IMR-90 (cell line): ENCODE measurements at regions not wholly inside any gene's neighbourhood (a gene's known extent, or its start where the extent isn't known, plus 50 kb on each side); places are given as distances from the start of the nearest gene placed in this dataset.

ENCODE experiments used
- ATAC-seq: fragments of 200-7000 bp; cut with Tn5 transposase; 2 replicates; pipeline ENCODE4 v1.9.1; 2020; ENCODE audit warnings: low read depth, mild to moderate bottlenecking, moderate library complexity
- BruUV-seq: library from RNA; stranded (reverse); fragments of 400-500 nt; replicated peaks from 2 replicates; lab custom pipeline; 2021; lab: Mats Ljungman, UMichigan
- CTCF ChIA-PET: fragments of 300-600 bp; formaldehyde crosslinking; extraction: SDS; loops from one replicate; lab custom pipeline; 2021; ENCODE audit warnings: antibody characterized with exemption; lab: Yijun Ruan, JAX
- POLR2A ChIA-PET: fragments of 300-600 bp; sonication (Branson Sonifier 250); formaldehyde crosslinking; loops from one replicate; lab custom pipeline; 2022; ENCODE audit warnings: antibody characterized with exemption; ENCODE audit not compliant: unreplicated experiment; lab: Charles Lee
- DNase-seq: peaks from one replicate; pipeline ENCODE4 v3.0.0; 2013
- H2AFZ ChIP-seq: replicated peaks from 2 replicates; pipeline ENCODE3; 2013; ENCODE audit warnings: low read length, mild to moderate bottlenecking; ENCODE audit not compliant: poor library complexity
- H2AK5ac ChIP-seq: 2 replicates; pipeline ENCODE4 v1.6.1; 2013; ENCODE audit warnings: low read depth, low read length, inconsistent platforms
- H2AK9ac ChIP-seq: replicated peaks from 2 replicates; pipeline ENCODE3; 2013; ENCODE audit warnings: mild to moderate bottlenecking, low read depth, low read length, moderate library complexity; ENCODE audit not compliant: poor library complexity
- H2BK120ac ChIP-seq: 2 replicates; pipeline ENCODE4 v1.6.1; 2013; ENCODE audit warnings: low read depth, low read length, inconsistent platforms
- H2BK15ac ChIP-seq: 3 replicates; pipeline ENCODE4 v1.6.1; 2013; ENCODE audit warnings: low read depth, low read length, inconsistent platforms
- H2BK20ac ChIP-seq: 2 replicates; pipeline ENCODE4 v1.6.1; 2013; ENCODE audit warnings: low read depth, mild to moderate bottlenecking, inconsistent platforms, low read length, moderate library complexity
- H2BK5ac ChIP-seq: 2 replicates; pipeline ENCODE4 v1.6.1; 2013; ENCODE audit warnings: mild to moderate bottlenecking, low read depth, low read length, inconsistent platforms; ENCODE audit not compliant: poor library complexity, severe bottlenecking
- H3K14ac ChIP-seq: replicated peaks from 2 replicates; pipeline ENCODE4 v1.6.1; 2013; ENCODE audit warnings: low read depth, low read length, inconsistent platforms
- H3K18ac ChIP-seq: 2 replicates; pipeline ENCODE4 v1.6.1; 2013; ENCODE audit warnings: low read depth, low read length, control low read depth
- H3K23ac ChIP-seq: 2 replicates; pipeline ENCODE4 v1.6.1; 2013; ENCODE audit warnings: low read depth, low read length, inconsistent platforms
- H3K27ac ChIP-seq: 2 replicates; pipeline ENCODE4 v1.5.1; 2013; ENCODE audit warnings: mild to moderate bottlenecking, control low read depth, low read length; ENCODE audit not compliant: insufficient read depth
- H3K27me3 ChIP-seq: 2 replicates; pipeline ENCODE4 v1.6.1; 2013; ENCODE audit warnings: low read length; ENCODE audit not compliant: control insufficient read depth, insufficient read depth
- H3K36me3 ChIP-seq: 2 replicates; pipeline ENCODE4 v1.6.1; 2013; ENCODE audit warnings: low read length, mixed read lengths; ENCODE audit not compliant: control insufficient read depth, insufficient read depth
- H3K4ac ChIP-seq: 2 replicates; pipeline ENCODE4 v1.6.1; 2013; ENCODE audit warnings: low read depth, low read length, inconsistent platforms
- H3K4me1 ChIP-seq: 2 replicates; pipeline ENCODE4 v1.6.1; 2013; ENCODE audit warnings: low read length, mixed read lengths; ENCODE audit not compliant: control insufficient read depth, insufficient read depth
- H3K4me2 ChIP-seq: 2 replicates; pipeline ENCODE4 v1.6.1; 2013; ENCODE audit warnings: low read depth, mild to moderate bottlenecking, control low read depth, low read length, moderate library complexity
- H3K4me3 ChIP-seq: 2 replicates; pipeline ENCODE4 v1.5.1; 2013; ENCODE audit warnings: low read depth, mild to moderate bottlenecking, control low read depth, low read length, moderate library complexity; ENCODE audit not compliant: insufficient read depth
- H3K56ac ChIP-seq: 2 replicates; pipeline ENCODE4 v1.6.1; 2013; ENCODE audit warnings: low read length, inconsistent platforms; ENCODE audit not compliant: insufficient read depth; ENCODE audit errors: extremely low read depth
- H3K79me1 ChIP-seq, 2 experiments: 2 replicates each; pipeline ENCODE4 v1.6.1; 2013; ENCODE audit warnings: low read length in 2 of 2, inconsistent platforms in 1 of 2, low read depth in 1 of 2
- H3K9ac ChIP-seq: 2 replicates; pipeline ENCODE4 v1.6.1; 2013; ENCODE audit warnings: low read depth, low read length, control low read depth
- H3K9me1 ChIP-seq: 2 replicates; pipeline ENCODE4 v1.6.1; 2013; ENCODE audit warnings: low read length, inconsistent platforms; ENCODE audit not compliant: insufficient read depth
- H3K9me3 ChIP-seq: 2 replicates; pipeline ENCODE4 v1.6.1; 2013; ENCODE audit warnings: low read length; ENCODE audit not compliant: control insufficient read depth, insufficient read depth
- H4K20me1 ChIP-seq: 2 replicates; pipeline ENCODE4 v1.6.1; 2013; ENCODE audit warnings: low read length, inconsistent platforms; ENCODE audit not compliant: insufficient read depth
- H4K5ac ChIP-seq: 2 replicates; pipeline ENCODE4 v1.6.1; 2013; ENCODE audit warnings: mild to moderate bottlenecking, low read depth, low read length, control low read depth
- H4K8ac ChIP-seq, 2 experiments: 2 replicates each; pipeline ENCODE4 v1.6.1; 2013; ENCODE audit warnings: low read depth in 2 of 2, low read length in 2 of 2, control low read depth in 1 of 2, inconsistent platforms in 1 of 2
- H4K91ac ChIP-seq: 2 replicates; pipeline ENCODE4 v1.6.1; 2013; ENCODE audit warnings: low read depth, low read length, inconsistent platforms; ENCODE audit not compliant: insufficient read depth
- BHLHE40 ChIP-seq: fragments of 150-350 bp; IDR thresholded peaks from 2 replicates; pipeline ENCODE4 v1.6.1; 2016; ENCODE audit warnings: mild to moderate bottlenecking, low read depth, low read length
- CEBPB ChIP-seq: IDR thresholded peaks from 2 replicates; pipeline ENCODE4 v1.6.1; 2012; ENCODE audit warnings: low read depth, low read length, improper control_type of control experiment
- CHD1 ChIP-seq: IDR thresholded peaks from 2 replicates; pipeline ENCODE4 v1.6.1; 2012; ENCODE audit warnings: low read depth, low read length, improper control_type of control experiment
- ELK1 ChIP-seq: fragments of 150-350 bp; IDR thresholded peaks from 2 replicates; pipeline ENCODE4 v1.6.1; 2016; ENCODE audit warnings: low read depth, mild to moderate bottlenecking, low read length, moderate library complexity, borderline replicate concordance
- FOS ChIP-seq: fragments of 150-350 bp; IDR thresholded peaks from 2 replicates; pipeline ENCODE4 v1.6.1; 2016; ENCODE audit warnings: low read depth, low read length
- MAZ ChIP-seq: IDR thresholded peaks from 2 replicates; pipeline ENCODE4 v1.6.1; 2012; ENCODE audit warnings: low read depth, mild to moderate bottlenecking, low read length, improper control_type of control experiment, moderate library complexity, borderline replicate concordance
- MXI1 ChIP-seq: IDR thresholded peaks from 2 replicates; pipeline ENCODE4 v1.6.1; 2012; ENCODE audit warnings: low read depth, mild to moderate bottlenecking, low read length, moderate library complexity, borderline replicate concordance
- NFE2L2 ChIP-seq: fragments of 150-350 bp; IDR thresholded peaks from 2 replicates; pipeline ENCODE4 v1.6.1; 2016; ENCODE audit warnings: low read depth, mild to moderate bottlenecking, low read length
- POLR2A ChIP-seq: IDR thresholded peaks from 2 replicates; pipeline ENCODE4 v1.6.1; 2012; ENCODE audit warnings: mild to moderate bottlenecking, low read depth, low read length
- RCOR1 ChIP-seq: IDR thresholded peaks from 2 replicates; pipeline ENCODE4 v1.6.1; 2012; ENCODE audit warnings: mild to moderate bottlenecking, low read length, improper control_type of control experiment; ENCODE audit not compliant: insufficient replicate concordance
- RFX5 ChIP-seq: IDR thresholded peaks from 2 replicates; pipeline ENCODE4 v1.8.0; 2012; ENCODE audit warnings: low read depth, mild to moderate bottlenecking, low read length, moderate library complexity
- SMC3 ChIP-seq: fragments of 150-350 bp; IDR thresholded peaks from 2 replicates; pipeline ENCODE4 v1.6.1; 2016; ENCODE audit warnings: low read depth, mild to moderate bottlenecking, antibody characterized with exemption, low read length, moderate library complexity
- USF2 ChIP-seq: fragments of 150-350 bp; IDR thresholded peaks from 2 replicates; pipeline ENCODE4 v1.6.1; 2017; ENCODE audit warnings: mild to moderate bottlenecking, antibody characterized with exemption, low read length, low read depth
- WGBS, 2 experiments: methylation state at CpG; one replicate each; pipeline versions ENCODE4 v1.1.5 to v1.1.7; 2013; ENCODE audit warnings: missing lambda C conversion rate in 2 of 2; ENCODE audit not compliant: insufficient read length in 1 of 2; ENCODE audit errors: extremely low coverage in 2 of 2; 5-methylcytosine and 5-hydroxymethylcytosine counted together
- dilution Hi-C: fragments of 300-500 bp; cut with HindIII; formaldehyde crosslinking; loops from one replicate; pipeline ENCODE4 v1.14.3; 2018; ENCODE audit warnings: low sequenced_read_pairs; ENCODE audit not compliant: unreplicated experiment
- in situ Hi-C: fragments of 300-500 bp; cut with MboI; formaldehyde crosslinking; loops from 3 replicates; pipeline ENCODE4 v1.14.3; 2019; ENCODE audit warnings: low sequenced_read_pairs, inconsistent platforms, mixed read lengths
- intact Hi-C: fragments of 100-400 bp; cut with micrococcal nuclease; formaldehyde crosslinking; loops from 2 replicates; pipeline ENCODE4 v1.10.0; 2022

GRCh38 chr7:125490167-125490566 is 560.5 kb upstream of the POT1 start:
- H3K18ac ChIP-seq: no peak overlapping the region
- DNase-seq (no peak), ATAC-seq (no peak)
- H3K4me3 ChIP-seq: no peak overlapping the region
- no peak overlapping the region for H4K91ac ChIP-seq
- no peak overlapping the region for H2AK9ac ChIP-seq
- peaks cover 7% of the 10 kb centered on the region for H3K9me3 ChIP-seq
- ChIA-PET POLR2A (no interaction called here), CTCF (no interaction called here)
- no peak overlapping the region for H3K14ac ChIP-seq
- intact Hi-C loops (no loop called here), in situ Hi-C loops (no loop called here), dilution Hi-C loops (no loop called here)
- no peak overlapping the region for H2AFZ ChIP-seq
- H4K20me1 ChIP-seq: no peaks in the 10 kb centered on the region
- no peaks in the 10 kb centered on the region for H3K36me3 ChIP-seq
- H3K27ac ChIP-seq: no peak overlapping the region
- no peak overlapping the region for H3K9ac ChIP-seq
- H3K27me3 ChIP-seq: no peaks in the 10 kb centered on the region
- BruUV-seq: no TSS peak
- no peak overlapping the region for H2BK20ac ChIP-seq
- no peak overlapping the region for H2BK15ac ChIP-seq
- H3K79me1 ChIP-seq: no peaks in the 10 kb centered on the region
- no peak overlapping the region for H3K4me2 ChIP-seq
- no peak overlapping the region for H2AK5ac ChIP-seq
- no peak overlapping the region for H4K5ac ChIP-seq
- TF ChIP-seq CHD1: no peak
- TF ChIP-seq SMC3: no peak
- no peak for TF ChIP-seq CEBPB
- no peak for TF ChIP-seq NFE2L2
- TF ChIP-seq RCOR1: no peak
- TF ChIP-seq MAZ: no peak
- no peak for TF ChIP-seq USF2
- TF ChIP-seq POLR2A: no peak
- TF ChIP-seq FOS: no peak
- TF ChIP-seq ELK1: no peak
- TF ChIP-seq RFX5: no peak
- no peak for TF ChIP-seq MXI1
- no peak for TF ChIP-seq BHLHE40
- H4K8ac ChIP-seq: no peak overlapping the region
- no peak overlapping the region for H2BK120ac ChIP-seq
- H3K56ac ChIP-seq: no peak overlapping the region
- H3K23ac ChIP-seq: no peak overlapping the region
- H2BK5ac ChIP-seq: no peak overlapping the region
- H3K9me1 ChIP-seq: no peaks in the 10 kb centered on the region
- H3K4me1 ChIP-seq: no peaks in the 10 kb centered on the region
- H3K4ac ChIP-seq: no peak overlapping the region
- WGBS, 2 experiments: no CpG with 5 or more reads among the region's 4 CpGs
